H1 (cell line): ENCODE measurements at regions not wholly inside any gene's neighbourhood (a gene's known extent, or its start where the extent isn't known, plus 50 kb on each side); places are given as distances from the start of the nearest gene placed in this dataset.

Experiments
- CTCF ChIA-PET: fragments of 300-600 bp; sonication (Branson Sonifier 250); formaldehyde crosslinking; loops from one replicate; lab custom pipeline; 2021; ENCODE audit not compliant: partially characterized antibody; lab: Charles Lee
- POLR2A ChIA-PET: fragments of 300-600 bp; sonication (Branson Sonifier 250); formaldehyde crosslinking; loops from one replicate; lab custom pipeline; 2021; ENCODE audit warnings: inconsistent platforms; ENCODE audit not compliant: partially characterized antibody; lab: Charles Lee
- DNase-seq, 2 experiments: peaks; one replicate each; pipeline versions ENCODE4 v3.0.0 to v3.0.0-alpha.2; 2010 to 2022; ENCODE audit warnings: low spot score in 2 of 2, low read depth in 1 of 2, mixed read lengths in 1 of 2
- FAIRE-seq: peaks from 2 replicates; lab custom pipeline; 2011; peaks lifted over from hg19 to GRCh38; lab: Jason Lieb, UNC
- H2AFZ ChIP-seq: 2 replicates; pipeline ENCODE4 v1.8.1; 2012; ENCODE audit warnings: low read length, inconsistent platforms
- H2AK5ac ChIP-seq: 2 replicates; pipeline ENCODE4 v1.6.1; 2013; ENCODE audit warnings: low read depth, low read length
- H2BK120ac ChIP-seq: replicated peaks from 2 replicates; pipeline ENCODE3; 2013; ENCODE audit warnings: low read depth, low read length, inconsistent platforms
- H2BK12ac ChIP-seq: 2 replicates; pipeline ENCODE4 v1.6.1; 2013; ENCODE audit warnings: low read depth, low read length
- H2BK15ac ChIP-seq: 2 replicates; pipeline ENCODE4 v1.6.1; 2013; ENCODE audit warnings: low read length
- H2BK20ac ChIP-seq: 2 replicates; pipeline ENCODE4 v1.6.1; 2013; ENCODE audit warnings: low read length
- H2BK5ac ChIP-seq: 2 replicates; pipeline ENCODE4 v1.6.1; 2013; ENCODE audit warnings: low read depth, low read length
- H3K14ac ChIP-seq: 2 replicates; pipeline ENCODE4 v1.6.1; 2013; ENCODE audit warnings: inconsistent platforms; ENCODE audit not compliant: insufficient read length
- H3K18ac ChIP-seq: 2 replicates; pipeline ENCODE4 v1.6.1; 2013; ENCODE audit warnings: low read length; ENCODE audit errors: extremely low read depth
- H3K23ac ChIP-seq: 2 replicates; pipeline ENCODE4 v1.6.1; 2013; ENCODE audit warnings: inconsistent platforms; ENCODE audit not compliant: insufficient read length
- H3K23me2 ChIP-seq: 2 replicates; pipeline ENCODE4 v1.6.1; 2013; ENCODE audit warnings: low read depth, low read length
- H3K27ac ChIP-seq: 2 replicates; pipeline ENCODE4 v1.6.1; 2011; ENCODE audit warnings: low read depth, low read length, inconsistent platforms
- H3K27me3 ChIP-seq, 4 experiments: replicated peaks in 1 of 4; 1 replicate in 1 of 4; 2 replicates in 3 of 4; pipeline versions ENCODE4 v1.6.1 to v1.8.1; 2011 to 2013; ENCODE audit warnings: low read length in 3 of 4, mild to moderate bottlenecking in 3 of 4, inconsistent platforms in 2 of 4, mixed read lengths in 2 of 4, moderate library complexity in 1 of 4; ENCODE audit not compliant: control insufficient read depth in 3 of 4, insufficient read depth in 3 of 4; ENCODE audit errors: extremely low read depth in 1 of 4
- H3K36me3 ChIP-seq, 4 experiments: 2 replicates each; pipeline versions ENCODE4 v1.6.1 to v1.8.1; 2011 to 2013; ENCODE audit warnings: mild to moderate bottlenecking in 4 of 4, low read length in 3 of 4, moderate library complexity in 2 of 4, control low read depth in 1 of 4, inconsistent platforms in 1 of 4; ENCODE audit not compliant: insufficient read depth in 4 of 4, control insufficient read depth in 2 of 4
- H3K4ac ChIP-seq: replicated peaks from 2 replicates; pipeline ENCODE3; 2013; ENCODE audit warnings: low read length, low read depth, mixed read lengths, inconsistent platforms; ENCODE audit not compliant: insufficient read length
- H3K4me1 ChIP-seq, 4 experiments: replicated peaks in 1 of 4; 1 replicate in 1 of 4; 2 replicates in 3 of 4; pipeline versions ENCODE4 v1.6.1 to v1.8.1; 2011 to 2013; ENCODE audit warnings: low read length in 3 of 4, inconsistent platforms in 2 of 4, mixed read lengths in 1 of 4; ENCODE audit not compliant: insufficient read depth in 4 of 4, control insufficient read depth in 3 of 4
- H3K4me2 ChIP-seq, 2 experiments: 2 replicates each; pipeline versions ENCODE4 v1.6.1 to v1.8.1; 2011 to 2013; ENCODE audit warnings: low read depth in 2 of 2, low read length in 2 of 2, control low read depth in 1 of 2, inconsistent platforms in 1 of 2, mild to moderate bottlenecking in 1 of 2; ENCODE audit not compliant: insufficient read depth in 1 of 2
- H3K4me3 ChIP-seq, 4 experiments: fragments of 200-600, 300-600 bp in 1 of 4; sonication (generic), shearing (Covaris generic), sonication (Bioruptor Twin) in 1 of 4; 2 replicates each; pipeline versions ENCODE4 v1.5.1 to v1.8.1; 2011 to 2016; ENCODE audit warnings: low read length in 4 of 4, low read depth in 3 of 4, control low read depth in 2 of 4, inconsistent platforms in 2 of 4, mild to moderate bottlenecking in 2 of 4, mixed read lengths in 1 of 4, moderate library complexity in 1 of 4; ENCODE audit not compliant: insufficient read depth in 2 of 4; ENCODE audit errors: extremely low read depth in 1 of 4
- H3K56ac ChIP-seq: replicated peaks from 2 replicates; pipeline ENCODE3; 2013; ENCODE audit warnings: low read depth, mild to moderate bottlenecking, mixed read lengths, low read length, inconsistent platforms; ENCODE audit not compliant: insufficient read length
- H3K79me1 ChIP-seq: 2 replicates; pipeline ENCODE4 v1.6.1; 2013; ENCODE audit warnings: low read depth, low read length, control low read depth
- H3K79me2 ChIP-seq, 2 experiments: 2 replicates each; pipeline versions ENCODE4 v1.6.1 to v1.8.1; 2012 to 2013; ENCODE audit warnings: low read length in 2 of 2, mild to moderate bottlenecking in 2 of 2, inconsistent platforms in 1 of 2; ENCODE audit not compliant: insufficient read depth in 2 of 2, control insufficient read depth in 1 of 2
- H3K9ac ChIP-seq, 4 experiments: replicated peaks in 1 of 4; 1 replicate in 1 of 4; 2 replicates in 3 of 4; pipeline versions ENCODE4 v1.6.1 to v1.8.1; 2011 to 2013; ENCODE audit warnings: low read depth in 3 of 4, low read length in 3 of 4, control low read depth in 2 of 4, mild to moderate bottlenecking in 2 of 4, moderate library complexity in 2 of 4, inconsistent platforms in 1 of 4; ENCODE audit errors: extremely low read depth in 1 of 4
- H3K9me3 ChIP-seq, 2 experiments: 2 replicates each; pipeline versions ENCODE4 v1.6.1 to v1.8.1; 2012 to 2013; ENCODE audit warnings: mild to moderate bottlenecking in 2 of 2, moderate library complexity in 2 of 2, control low read depth in 1 of 2, inconsistent platforms in 1 of 2, low read depth in 1 of 2, low read length in 1 of 2, mixed read lengths in 1 of 2; ENCODE audit not compliant: insufficient read depth in 2 of 2
- H4K20me1 ChIP-seq, 2 experiments: replicated peaks in 1 of 2; 2 replicates each; pipeline versions ENCODE3 to v1.8.1; 2011 to 2013; ENCODE audit warnings: inconsistent platforms in 2 of 2, low read length in 2 of 2, mild to moderate bottlenecking in 1 of 2; ENCODE audit not compliant: insufficient read depth in 2 of 2, control insufficient read depth in 1 of 2
- H4K5ac ChIP-seq: 2 replicates; pipeline ENCODE4 v1.6.1; 2013; ENCODE audit warnings: low read length, low read depth, mixed read lengths, inconsistent platforms; ENCODE audit not compliant: insufficient read length
- H4K8ac ChIP-seq: 2 replicates; pipeline ENCODE4 v1.8.0; 2013; ENCODE audit warnings: mild to moderate bottlenecking, moderate library complexity, low read length, inconsistent platforms; ENCODE audit not compliant: insufficient read depth; ENCODE audit errors: extremely low read depth
- H4K91ac ChIP-seq: replicated peaks from 2 replicates; pipeline ENCODE3; 2013; ENCODE audit warnings: low read length, mixed read lengths, inconsistent platforms; ENCODE audit not compliant: insufficient read length
- ASH2L ChIP-seq: fragments of 200-600, 300-600 bp; sonication (generic); IDR thresholded peaks from one replicate; pipeline ENCODE4 v1.7.1; 2017; ENCODE audit warnings: low read length
- CHD2 ChIP-seq: IDR thresholded peaks from 2 replicates; pipeline ENCODE4 v1.6.1; 2012; ENCODE audit warnings: low read length, improper control_type of control experiment
- EP300 ChIP-seq, 2 experiments: IDR thresholded peaks; 1 replicate in 1 of 2; 2 replicates in 1 of 2; pipeline ENCODE4 v1.6.1; 2011 to 2012; ENCODE audit warnings: low read depth in 2 of 2, low read length in 2 of 2, mild to moderate bottlenecking in 2 of 2, borderline replicate concordance in 1 of 2, inconsistent platforms in 1 of 2, moderate library complexity in 1 of 2
- JUN ChIP-seq: IDR thresholded peaks from 2 replicates; pipeline ENCODE4 v1.6.1; 2011; ENCODE audit warnings: low read depth, mild to moderate bottlenecking, improper control_type of control experiment, low read length
- KDM1A ChIP-seq: fragments of 200-600, 300-600 bp; sonication (generic); IDR thresholded peaks from 2 replicates; pipeline ENCODE4 v1.7.1; 2016; ENCODE audit warnings: mild to moderate bottlenecking, low read length, borderline replicate concordance
- POLR2A ChIP-seq, 2 experiments: IDR thresholded peaks; 1 replicate in 1 of 2; 2 replicates in 1 of 2; pipeline ENCODE4 v1.6.1; 2011; ENCODE audit warnings: low read depth in 2 of 2, low read length in 2 of 2, mild to moderate bottlenecking in 2 of 2; ENCODE audit errors: control extremely low read depth in 1 of 2
- RNF2 ChIP-seq: fragments of 200-900, 300-1000 bp; sonication (generic); IDR thresholded peaks from 2 replicates; pipeline ENCODE4 v1.7.1; 2016; ENCODE audit warnings: borderline replicate concordance, low read depth, mild to moderate bottlenecking, antibody characterized with exemption, low read length; ENCODE audit not compliant: poor library complexity, severe bottlenecking; ENCODE audit errors: missing control alignments
- TF ChIP-seq, protein P1 (sequence below): IDR thresholded peaks from 2 replicates; pipeline ENCODE4 v1.6.1; 2012; ENCODE audit warnings: inconsistent platforms

DNA sequence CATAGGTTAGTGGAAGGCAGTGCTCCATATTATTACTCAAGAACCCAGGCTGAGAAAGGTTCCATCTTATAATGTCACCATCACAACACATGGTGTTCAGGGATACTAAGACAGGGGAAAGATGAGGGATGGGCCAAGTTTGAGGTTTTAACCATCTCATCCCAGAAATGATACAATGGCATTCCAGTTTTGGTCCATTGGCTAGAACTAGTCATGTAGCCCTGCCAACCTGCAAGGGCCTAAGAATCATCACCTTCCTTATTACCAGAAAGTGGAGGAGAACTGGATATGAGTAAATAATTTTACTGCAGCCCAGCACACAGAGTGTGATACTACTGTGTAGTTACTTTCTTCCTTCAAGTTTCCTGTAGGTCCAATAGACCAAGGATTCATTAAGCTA, 144.5 kb upstream of the ABCA1 start:
- no peaks in the 10 kb centered on the region for H3K36me3 ChIP-seq
- H2AK5ac ChIP-seq = no peak overlapping the region
- ChIA-PET POLR2A (no interaction called here), CTCF (interaction anchor here (0.6 kb wide), 2 partner anchors 50 to 237 kb away, joined by 3 read pairs; no protein-coding TSS in a partner anchor)
- H3K56ac ChIP-seq = no peak overlapping the region
- no peak overlapping the region for H3K4ac ChIP-seq
- no peak overlapping the region for H3K14ac ChIP-seq
- H2BK20ac ChIP-seq = no peak overlapping the region
- H3K9ac ChIP-seq = no peak overlapping the region
- no peaks in the 10 kb centered on the region for H3K27me3 ChIP-seq
- H2BK15ac ChIP-seq = no peak overlapping the region
- no peak overlapping the region for H2AFZ ChIP-seq
- no peak overlapping the region for H2BK120ac ChIP-seq
- no peak overlapping the region for H2BK12ac ChIP-seq
- H2BK5ac ChIP-seq = no peak overlapping the region
- no peak overlapping the region for H3K18ac ChIP-seq
- no peak for DNase-seq
- no peaks in the 10 kb centered on the region for H4K20me1 ChIP-seq
- no peak overlapping the region for H4K91ac ChIP-seq
- FAIRE-seq = no peak
- H3K23ac ChIP-seq = no peak overlapping the region
- H3K9me3 ChIP-seq = no peaks in the 10 kb centered on the region
- H3K27ac ChIP-seq = no peak overlapping the region
- no peak overlapping the region for H4K8ac ChIP-seq
- no peak overlapping the region for H3K4me3 ChIP-seq
- H3K79me1 ChIP-seq = no peaks in the 10 kb centered on the region
- no peak overlapping the region for H4K5ac ChIP-seq
- no peaks in the 10 kb centered on the region for H3K23me2 ChIP-seq
- H3K79me2 ChIP-seq = no peaks in the 10 kb centered on the region
- no peak for TF ChIP-seq KDM1A
- no peak for TF ChIP-seq EP300 (IDR thresholded peaks at IDR 0.05; ENCODE audit: borderline replicate concordance in 1 of 2, low read depth in 2 of 2, low read length in 2 of 2)
- TF ChIP-seq JUN = no peak
- no peak for TF ChIP-seq ASH2L
- TF ChIP-seq RNF2 = no peak
- no peak for TF ChIP-seq CHD2
- TF ChIP-seq, protein P1, sequence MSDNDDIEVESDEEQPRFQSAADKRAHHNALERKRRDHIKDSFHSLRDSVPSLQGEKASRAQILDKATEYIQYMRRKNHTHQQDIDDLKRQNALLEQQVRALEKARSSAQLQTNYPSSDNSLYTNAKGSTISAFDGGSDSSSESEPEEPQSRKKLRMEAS = no peak
- no peak for TF ChIP-seq POLR2A (IDR thresholded peaks at IDR 0.05; ENCODE audit: control extremely low read depth in 1 of 2, low read depth in 2 of 2, low read length in 2 of 2)
- H3K4me1 ChIP-seq = no peaks in the 10 kb centered on the region
- no peak overlapping the region for H3K4me2 ChIP-seq
